HG02885 (cell line): ENCODE measurements at regions not wholly inside any gene's neighbourhood (a gene's known extent, or its start where the extent isn't known, plus 50 kb on each side); places are given as distances from the start of the nearest gene placed in this dataset.
"Not testable (repeated sequence)": the region's sequence is repeated elsewhere in the genome, so short reads cannot be mapped to it uniquely, and the experiment has no call there.

Experiments
- ATAC-seq: cut with Tn5 transposase; IDR thresholded peaks from one replicate; pipeline ENCODE4 v1.9.1; 2021; ENCODE audit warnings: mild to moderate bottlenecking; ENCODE audit not compliant: unreplicated experiment, poor library complexity

- no peak for ATAC-seq
Observed at GRCh38 chr12:20142316-20142715, 226.0 kb upstream of the PDE3A start.

GRCh38 chr12:20142956-20143355 lies 225.4 kb upstream of the PDE3A start:
- ATAC-seq = no peak

DNA sequence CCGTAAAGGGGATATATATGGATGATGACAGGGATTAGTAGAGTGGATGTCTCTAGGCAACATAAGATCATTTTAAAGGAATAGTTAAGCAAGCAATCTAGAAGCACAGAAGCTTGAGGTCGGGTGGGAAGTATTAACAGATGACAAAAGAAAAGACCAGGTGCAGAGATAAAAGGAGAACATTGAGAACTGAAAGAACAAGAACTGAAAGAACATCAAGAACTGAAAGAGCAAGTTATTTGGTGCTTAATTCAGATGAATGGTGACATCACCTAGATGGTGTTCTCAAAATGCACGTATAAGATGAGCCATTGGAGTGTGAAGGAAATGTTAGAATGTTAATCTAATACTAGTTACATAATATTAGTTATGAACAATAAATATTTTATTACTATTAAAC lies 224.0 kb upstream of the PDE3A start:
- peak; percentile 76 for ATAC-seq

DNA sequence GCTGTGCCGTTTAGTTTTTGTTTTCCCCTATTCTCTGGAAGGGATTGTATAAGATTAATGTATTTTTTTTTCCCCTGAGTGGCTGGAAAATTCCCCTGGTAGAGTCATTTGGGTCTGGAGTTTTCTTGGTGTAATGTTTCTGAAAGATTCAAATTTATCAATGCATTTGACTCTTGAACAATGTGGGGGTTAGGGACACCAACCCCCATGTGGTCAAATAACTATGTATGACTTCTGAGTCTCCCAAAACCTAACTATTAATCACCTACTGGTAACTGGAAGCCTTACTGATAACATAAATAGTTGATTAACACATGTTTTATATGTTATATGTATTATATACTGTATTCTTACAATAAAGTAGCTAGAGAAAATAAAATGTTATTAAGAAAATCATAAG lies 220.1 kb upstream of the PDE3A start:
- no peak for ATAC-seq

DNA sequence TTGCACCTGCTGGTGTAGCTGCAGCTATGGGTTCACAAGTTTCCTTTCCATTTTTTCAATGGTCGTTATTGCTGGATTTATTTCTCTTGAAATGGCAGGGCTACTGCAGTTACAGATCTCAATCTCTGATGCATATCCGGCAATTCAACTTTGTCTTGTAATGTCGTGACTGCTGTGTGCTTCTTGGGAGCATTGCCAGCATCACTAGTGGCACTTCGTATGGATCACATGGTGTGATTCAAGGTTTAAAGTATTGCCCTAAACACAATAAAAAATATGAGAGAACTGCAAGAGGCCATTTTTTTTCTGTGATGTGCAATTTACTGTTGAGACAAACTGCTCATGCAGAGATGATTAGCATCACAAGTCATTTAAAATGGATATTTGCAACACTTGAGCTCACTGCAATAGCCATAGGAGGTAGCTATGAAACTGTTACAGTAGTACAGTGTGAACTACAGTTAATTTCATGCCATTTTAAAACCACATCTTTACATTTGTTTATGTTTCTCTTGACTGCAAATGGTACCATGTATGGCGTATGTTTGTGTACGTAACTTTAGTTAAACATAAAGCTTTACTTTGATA lies 217.4 kb upstream of the PDE3A start:
- no peak for ATAC-seq

- no peak for ATAC-seq
Observed at GRCh38 chr12:20154052-20154451, 214.3 kb upstream of the PDE3A start.

DNA sequence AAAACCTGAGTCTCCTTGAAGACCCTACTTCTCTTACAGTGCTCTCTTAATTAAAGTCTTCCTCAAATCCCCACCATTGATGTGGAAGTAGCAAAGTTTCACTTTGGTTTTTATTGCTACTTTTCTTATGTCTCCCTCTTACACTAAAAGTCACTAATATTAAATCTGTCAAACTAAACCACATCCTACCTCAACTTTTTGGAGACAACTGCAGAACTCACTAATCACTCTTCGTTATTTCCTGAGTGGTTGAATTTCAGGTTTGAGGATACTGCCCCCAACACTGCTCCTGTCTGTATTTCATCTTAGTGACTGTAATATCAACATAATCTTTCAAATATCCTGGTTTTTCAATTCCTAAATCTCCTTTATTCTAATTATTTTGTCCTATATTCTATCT lies 213.0 kb upstream of the PDE3A start:
- no peak for ATAC-seq

DNA sequence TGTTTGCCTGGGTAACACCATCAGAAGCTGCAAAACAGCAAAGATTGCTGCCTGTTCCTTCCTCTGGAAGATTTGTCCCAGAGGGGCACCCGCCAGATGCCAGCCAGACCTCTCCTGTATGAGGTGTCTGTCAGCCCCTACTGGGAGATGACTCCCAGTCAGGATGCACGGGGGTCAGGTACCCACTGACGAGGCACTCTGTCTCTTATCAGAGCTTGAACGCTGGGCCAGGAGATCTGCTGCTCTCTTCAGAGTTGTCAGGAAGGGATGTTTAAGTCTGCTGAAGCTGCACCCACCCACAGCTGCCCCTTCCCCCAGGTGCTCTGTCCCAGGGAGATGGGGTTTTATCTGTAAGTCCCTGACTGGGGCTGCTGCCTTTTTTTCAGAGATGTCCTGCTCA lies 207.4 kb upstream of the PDE3A start:
- not testable (repeated sequence) for ATAC-seq

DNA sequence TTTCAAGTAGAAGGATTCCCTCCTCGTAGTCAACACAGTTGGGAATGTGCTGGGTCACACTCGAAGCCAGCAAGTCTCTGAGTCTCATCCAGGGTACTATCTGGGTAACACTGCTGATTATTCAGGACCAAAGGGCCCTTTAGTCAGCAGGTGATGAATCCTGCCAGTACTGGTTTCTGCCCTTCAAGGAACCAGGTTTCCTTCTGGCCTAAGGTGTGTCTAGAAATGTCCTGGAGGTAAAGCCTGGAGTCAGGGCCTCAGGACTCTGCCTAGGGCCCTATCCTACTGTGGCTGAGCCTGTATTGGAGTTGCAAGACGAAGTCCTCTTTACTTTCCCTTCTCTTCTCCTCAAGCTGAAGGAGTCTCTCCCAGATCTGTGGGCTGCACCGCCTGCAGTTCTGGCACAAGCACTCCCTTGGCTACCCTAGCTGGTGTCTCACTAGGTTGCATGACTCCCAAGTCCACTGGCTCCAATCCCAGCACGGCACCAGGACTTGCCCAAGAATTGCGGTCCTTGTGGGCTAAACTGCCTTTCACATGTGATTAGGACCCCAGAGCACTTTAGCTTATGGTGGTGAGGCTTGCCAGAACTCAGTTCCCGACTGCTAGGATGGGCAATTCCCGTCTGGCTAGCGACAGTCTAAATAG lies 193.7 kb upstream of the PDE3A start:
- no peak for ATAC-seq

DNA sequence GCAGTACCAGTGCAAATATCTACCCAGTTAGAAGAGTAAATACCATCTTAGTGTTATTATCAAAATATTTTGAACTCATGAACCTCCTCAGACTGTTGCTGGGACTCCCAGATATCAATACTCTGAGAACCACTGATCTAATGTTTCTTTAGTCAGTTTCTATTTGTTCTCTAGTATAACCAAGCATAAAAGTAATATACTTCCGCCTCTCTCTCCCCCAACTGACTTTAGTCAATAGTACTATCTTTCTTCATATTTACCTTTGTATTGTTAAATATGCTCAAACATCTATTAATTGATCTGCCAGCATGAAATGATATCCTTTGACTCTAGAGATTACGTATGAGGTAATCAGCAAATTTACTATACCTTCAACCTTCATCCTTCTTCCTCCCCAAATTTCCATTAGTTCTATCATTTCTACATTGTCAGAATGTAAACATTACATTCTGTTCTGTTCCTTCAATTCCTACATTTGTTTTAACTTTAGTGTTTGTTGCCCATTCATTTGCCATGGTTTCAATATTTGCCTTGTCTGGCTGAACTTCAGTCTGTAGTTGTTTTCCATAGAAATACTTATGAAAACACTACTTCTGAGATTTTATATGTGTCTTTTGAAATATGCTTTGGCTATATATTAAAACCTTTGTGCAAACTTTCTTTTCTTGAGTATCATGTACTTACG lies 192.5 kb upstream of the PDE3A start:
- ATAC-seq = no peak

DNA sequence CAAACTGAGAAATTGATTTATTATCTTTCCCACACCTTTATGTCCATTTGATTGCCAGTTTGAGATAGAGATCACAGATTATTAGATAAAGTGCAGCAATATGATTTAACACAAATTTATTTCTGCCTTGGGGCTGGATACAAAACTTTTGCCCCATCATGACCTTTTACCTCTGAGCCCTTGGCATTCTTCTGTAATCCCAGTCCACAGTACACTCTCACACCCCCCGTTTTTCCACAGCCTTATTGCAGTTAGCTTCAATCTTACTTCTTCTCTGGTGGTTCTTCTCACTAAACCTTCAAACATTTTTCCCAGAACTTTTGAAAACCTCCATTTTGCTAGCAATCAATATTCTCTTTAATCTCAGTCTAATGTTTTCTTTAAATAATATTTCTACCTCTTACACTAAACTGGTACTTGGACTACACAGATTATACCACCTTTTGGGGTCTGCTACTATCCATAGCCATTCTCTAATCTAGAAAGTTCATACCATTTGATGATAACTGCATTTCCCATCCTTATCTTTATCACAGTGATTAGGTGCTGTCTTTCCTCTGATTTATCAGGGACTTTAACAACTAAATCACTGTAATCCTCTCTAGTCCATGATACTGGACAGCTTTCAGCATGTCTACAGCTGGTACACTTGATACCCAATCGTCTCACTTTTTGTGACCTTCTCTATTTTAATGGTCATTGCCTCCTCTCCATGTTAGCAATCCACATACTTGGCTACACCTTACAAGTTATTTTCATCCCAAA lies 186.7 kb upstream of the PDE3A start:
- no peak for ATAC-seq

DNA sequence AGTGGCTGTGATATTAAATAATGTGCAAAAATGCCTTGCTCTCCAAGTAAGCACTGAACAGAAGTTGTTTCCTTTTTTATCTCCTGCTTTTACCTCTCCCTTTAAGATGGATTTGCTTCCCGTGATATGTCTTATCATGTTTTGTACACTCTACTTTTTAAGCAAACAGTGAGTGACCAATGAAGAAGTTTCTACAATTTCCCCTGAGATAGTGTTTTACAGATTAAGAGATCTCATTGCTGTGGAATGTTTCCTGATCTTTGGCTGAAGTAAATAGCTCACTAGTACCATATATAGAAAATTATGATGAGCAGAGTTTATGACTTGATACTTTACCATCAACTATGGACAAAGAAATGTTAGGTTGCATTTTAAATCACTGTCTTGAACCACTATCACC lies 184.8 kb upstream of the PDE3A start:
- no peak for ATAC-seq

- ATAC-seq = no peak
Observed at GRCh38 chr12:20184514-20184913, 183.8 kb upstream of the PDE3A start.

DNA sequence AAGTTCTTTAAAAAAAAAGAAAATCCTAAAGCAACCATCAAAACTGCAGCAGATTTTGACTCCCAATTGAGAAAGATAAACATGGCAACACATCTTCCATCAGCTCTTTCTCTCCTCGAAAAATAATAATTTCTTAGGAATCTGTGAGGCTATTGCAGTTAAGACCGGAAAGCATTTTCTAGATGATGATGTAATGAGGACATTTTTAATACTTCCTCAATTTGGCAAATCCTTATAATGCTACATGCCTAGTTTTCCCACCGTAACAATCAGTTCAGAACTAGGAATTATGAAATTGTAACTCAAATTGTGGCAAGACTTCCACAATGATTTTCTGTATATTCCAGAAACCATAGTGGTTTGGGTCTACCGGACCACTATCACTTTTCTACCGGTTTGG lies 180.9 kb upstream of the PDE3A start:
- no peak for ATAC-seq

GRCh38 chr12:20188930-20189653 lies 179.2 kb upstream of the PDE3A start:
- no peak for ATAC-seq

GRCh38 chr12:20189767-20190166 lies 178.6 kb upstream of the PDE3A start:
- no peak for ATAC-seq

DNA sequence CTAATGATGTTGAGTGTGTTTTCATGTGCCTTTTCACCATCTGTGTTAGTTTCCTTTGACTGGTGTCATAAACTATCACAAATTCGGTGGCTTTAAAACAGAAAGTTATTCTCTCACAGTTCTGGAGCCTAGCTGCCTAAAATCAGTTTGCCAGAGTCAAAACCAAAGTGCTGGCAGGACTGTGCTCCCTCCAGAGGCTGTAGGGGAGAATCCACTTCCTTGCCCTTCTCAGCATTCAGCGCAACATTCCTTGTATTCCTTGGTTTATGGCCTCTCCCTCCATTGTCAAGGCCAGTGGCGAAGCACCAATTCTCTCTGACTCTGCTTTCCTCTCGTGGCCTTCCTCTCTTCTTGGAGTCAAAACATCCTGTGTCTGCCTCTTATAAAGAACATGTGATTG lies 174.2 kb upstream of the PDE3A start:
- ATAC-seq = no peak

GRCh38 chr12:20196767-20197166 lies 171.6 kb upstream of the PDE3A start:
- no peak for ATAC-seq

- no peak for ATAC-seq
Observed at GRCh38 chr12:20197411-20197810, 170.9 kb upstream of the PDE3A start.

DNA sequence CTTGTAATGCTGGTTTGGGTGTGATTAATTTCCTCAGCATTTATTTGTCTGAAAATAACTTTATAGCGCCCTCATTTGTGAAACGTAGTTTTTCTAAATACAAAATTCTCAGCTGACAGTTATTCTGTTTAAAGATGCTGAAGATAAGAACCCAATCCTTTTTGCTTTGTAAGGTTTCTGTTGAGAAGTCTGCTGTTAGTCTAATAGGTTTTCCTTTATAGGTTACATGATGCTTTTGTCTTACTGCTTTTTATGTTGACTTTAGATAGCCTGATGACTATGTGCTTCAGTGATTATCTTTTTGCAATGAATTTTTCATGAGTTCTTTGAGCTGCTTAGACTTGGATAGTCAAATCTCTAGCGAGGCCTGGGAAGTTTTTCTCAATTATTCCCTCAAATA lies 168.6 kb upstream of the PDE3A start:
- ATAC-seq = no peak

- no peak for ATAC-seq
Observed at GRCh38 chr12:20201733-20202132, 166.6 kb upstream of the PDE3A start.
